ENCODE measurements at regions not wholly inside any gene's neighbourhood (a gene's known extent, or its start where the extent isn't known, plus 50 kb on each side); places are given as distances from the start of the nearest gene placed in this dataset.

GRCh38 chr1:94693029-94693428 is 127.1 kb upstream of the SLC44A3 start:
- no peaks in the 10 kb centered on the region for H3K9me3 ChIP-seq
- no peak overlapping the region for H3K4me3 ChIP-seq
- DNase-seq: no peak
- H3K4me1 ChIP-seq: peaks cover 0 to 10% (median 4%) of the 10 kb centered on the region in 3 donors
- no peak overlapping the region for H3K27ac ChIP-seq
- H3K27me3 ChIP-seq: no peaks in the 10 kb centered on the region
- no peaks in the 10 kb centered on the region for H3K36me3 ChIP-seq
- no peak for TF ChIP-seq POLR2A (IDR thresholded peaks at IDR 0.05)
- TF ChIP-seq CTCF (IDR thresholded peaks at IDR 0.05): no peak
- intact Hi-C loops (cut with DNase I): no loop called here
- 71 to 91% methylated on average over 3 of the region's 3 CpGs for WGBS, 2 donors

- Histone ChIP-seq H3K27me3 (peaks cover 0 to 7% (median 0%) of the 10 kb centered on the region in 4 donors), H3K4me1 (peaks cover 0 to 10% (median 4%) of the 10 kb centered on the region in 3 donors), H3K4me3 (no peak overlapping the region), H3K36me3 (no peaks in the 10 kb centered on the region), H3K27ac (peak overlapping the region in 3 of 4 donors; percentile 49 to 74 (median 70)), H3K9me3 (no peaks in the 10 kb centered on the region)
- 52 to 81% methylated on average over 3 of the region's 3 CpGs for WGBS, 2 donors
- no peak for DNase-seq
- intact Hi-C loops (cut with DNase I): no loop called here
- no peak for TF ChIP-seq POLR2A (IDR thresholded peaks at IDR 0.05)
- no peak for TF ChIP-seq CTCF (IDR thresholded peaks at IDR 0.05)
These were observed 131.5 kb upstream of the SLC44A3 start for GRCh38 chr1:94688646-94689045.

GRCh38 chr1:94686882-94687281 is 133.3 kb upstream of the SLC44A3 start:
- Histone ChIP-seq H3K4me1 (peaks cover 0 to 10% (median 4%) of the 10 kb centered on the region in 3 donors), H3K36me3 (no peaks in the 10 kb centered on the region), H3K9me3 (no peaks in the 10 kb centered on the region), H3K27me3 (peaks cover 0 to 10% (median 0%) of the 10 kb centered on the region in 4 donors), H3K27ac (no peak overlapping the region), H3K4me3 (no peak overlapping the region)
- whole genome bisulfite sequencing, 2 donors: 70 to 83% methylated on average over 2 to 4 of the region's 4 CpGs
- intact Hi-C loops (cut with DNase I): no loop called here
- no peak for DNase-seq
- TF ChIP-seq POLR2A (IDR thresholded peaks at IDR 0.05): no peak
- no peak for TF ChIP-seq CTCF (IDR thresholded peaks at IDR 0.05)

- H3K4me3 ChIP-seq: no peak overlapping the region
- H3K27ac ChIP-seq: no peak overlapping the region
- TF ChIP-seq POLR2A (IDR thresholded peaks at IDR 0.05) (no peak), CTCF (IDR thresholded peaks at IDR 0.05) (no peak)
- 55 to 78% methylated on average over 6 to 7 of the region's 7 CpGs for WGBS, 2 donors
- intact Hi-C loops (cut with DNase I): no loop called here
- H3K36me3 ChIP-seq: no peaks in the 10 kb centered on the region
- no peak for DNase-seq
- H3K27me3 ChIP-seq: peaks cover 0 to 22% (median 0%) of the 10 kb centered on the region in 4 donors
- H3K4me1 ChIP-seq: peaks cover 0 to 10% (median 4%) of the 10 kb centered on the region in 3 donors
- no peaks in the 10 kb centered on the region for H3K9me3 ChIP-seq
These were observed 135.4 kb upstream of the SLC44A3 start for GRCh38 chr1:94684690-94685250.

- Histone ChIP-seq H3K4me3 (no peak overlapping the region), H3K27me3 (peaks cover 0 to 26% (median 0%) of the 10 kb centered on the region in 4 donors), H3K9me3 (no peaks in the 10 kb centered on the region), H3K36me3 (no peaks in the 10 kb centered on the region), H3K27ac (no peak overlapping the region), H3K4me1 (peaks cover 0 to 3% (median 0%) of the 10 kb centered on the region in 3 donors)
- no peak for TF ChIP-seq POLR2A (IDR thresholded peaks at IDR 0.05)
- TF ChIP-seq CTCF (IDR thresholded peaks at IDR 0.05): no peak
- WGBS, 2 donors: 46 to 60% methylated on average over 3 to 6 of the region's 6 CpGs
- no peak for DNase-seq
- intact Hi-C loops (cut with DNase I): no loop called here
These were observed 136.3 kb upstream of the SLC44A3 start for GRCh38 chr1:94683886-94684285.
